Vagina (tissue), 2 donors: ENCODE measurements at regions not wholly inside any gene's neighbourhood (a gene's known extent, or its start where the extent isn't known, plus 50 kb on each side); places are given as distances from the start of the nearest gene placed in this dataset.

Source experiments
- POLR2A ChIP-seq, 2 donors: fragments of 450-650 bp; IDR thresholded peaks; one replicate each; pipeline ENCODE4 v1.6.1; 2017; ENCODE audit warnings: antibody characterized with exemption in 2 of 2, mild to moderate bottlenecking in 2 of 2, moderate library complexity in 2 of 2
- POLR2AphosphoS5 ChIP-seq, 2 donors: sonication (generic); formaldehyde crosslinking; IDR thresholded peaks; one replicate each; pipeline ENCODE4 v1.9.0; 2017; ENCODE audit warnings: antibody characterized with exemption in 2 of 2, mild to moderate bottlenecking in 2 of 2, low read depth in 1 of 2; ENCODE audit not compliant: insufficient read depth in 1 of 2
- TF ChIP-seq, protein P1 (sequence below), 3 experiments: fragments of 450-650 bp in 2 of 3; fragments of 200-600 bp in 1 of 3; sonication (generic) in 1 of 3; IDR thresholded peaks; one replicate each; pipeline ENCODE4 v1.5.1; 2017 to 2019; ENCODE audit warnings: antibody characterized with exemption in 3 of 3, mild to moderate bottlenecking in 2 of 3, moderate library complexity in 2 of 3

DNA sequence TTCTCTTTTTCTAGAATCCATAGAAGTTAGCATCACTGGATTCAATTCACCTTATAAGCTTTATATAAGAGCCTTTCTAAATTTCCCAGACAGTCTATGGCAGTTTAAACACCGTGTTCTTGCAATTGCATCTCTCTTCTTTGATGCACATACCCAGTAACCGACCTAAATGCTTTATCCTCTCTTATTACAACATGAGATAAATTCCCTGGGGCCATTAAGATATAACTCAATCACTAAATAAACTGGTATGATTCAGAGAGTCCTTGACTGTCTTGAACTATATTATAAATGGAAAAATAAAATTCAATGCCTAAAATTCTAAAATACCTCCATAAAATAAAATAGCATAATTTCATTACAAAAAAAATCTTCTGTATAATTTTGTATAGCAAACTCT, 98.1 kb downstream of the DIRAS2 start:
- TF ChIP-seq POLR2A (IDR thresholded peaks at IDR 0.05) (no peak), POLR2AphosphoS5 (IDR thresholded peaks at IDR 0.05; ENCODE audit: insufficient read depth in 1 of 2, low read depth in 1 of 2) (no peak)
- TF ChIP-seq, protein P1, sequence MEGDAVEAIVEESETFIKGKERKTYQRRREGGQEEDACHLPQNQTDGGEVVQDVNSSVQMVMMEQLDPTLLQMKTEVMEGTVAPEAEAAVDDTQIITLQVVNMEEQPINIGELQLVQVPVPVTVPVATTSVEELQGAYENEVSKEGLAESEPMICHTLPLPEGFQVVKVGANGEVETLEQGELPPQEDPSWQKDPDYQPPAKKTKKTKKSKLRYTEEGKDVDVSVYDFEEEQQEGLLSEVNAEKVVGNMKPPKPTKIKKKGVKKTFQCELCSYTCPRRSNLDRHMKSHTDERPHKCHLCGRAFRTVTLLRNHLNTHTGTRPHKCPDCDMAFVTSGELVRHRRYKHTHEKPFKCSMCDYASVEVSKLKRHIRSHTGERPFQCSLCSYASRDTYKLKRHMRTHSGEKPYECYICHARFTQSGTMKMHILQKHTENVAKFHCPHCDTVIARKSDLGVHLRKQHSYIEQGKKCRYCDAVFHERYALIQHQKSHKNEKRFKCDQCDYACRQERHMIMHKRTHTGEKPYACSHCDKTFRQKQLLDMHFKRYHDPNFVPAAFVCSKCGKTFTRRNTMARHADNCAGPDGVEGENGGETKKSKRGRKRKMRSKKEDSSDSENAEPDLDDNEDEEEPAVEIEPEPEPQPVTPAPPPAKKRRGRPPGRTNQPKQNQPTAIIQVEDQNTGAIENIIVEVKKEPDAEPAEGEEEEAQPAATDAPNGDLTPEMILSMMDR (IDR thresholded peaks at IDR 0.05): no peak
